Activated CD4-positive, alpha-beta T cell treated with anti-CD3 and anti-CD28 coated beads for 36 hours (primary cell): ENCODE measurements at regions not wholly inside any gene's neighbourhood (a gene's known extent, or its start where the extent isn't known, plus 50 kb on each side); places are given as distances from the start of the nearest gene placed in this dataset.

ENCODE experiments used
- ATAC-seq: fragments of 200-7000 bp; cut with Tn5 transposase; one replicate; pipeline ENCODE4 v1.10.0; 2021; ENCODE audit warnings: mild to moderate bottlenecking, moderate library complexity
- CTCF ChIA-PET: fragments of 350-600 bp; sonication (Branson Sonifier 250); formaldehyde crosslinking; loops from one replicate; lab custom pipeline; 2021; ENCODE audit warnings: antibody characterized with exemption; lab: Charles Lee
- POLR2A ChIA-PET: fragments of 350-600 bp; sonication (Branson Sonifier 250); formaldehyde crosslinking; loops from one replicate; lab custom pipeline; 2021; ENCODE audit warnings: antibody characterized with exemption, inconsistent platforms; lab: Charles Lee
- DNase-seq: peaks from one replicate; pipeline ENCODE4 v3.0.0-alpha.2; 2020
- H3K27ac Mint-ChIP-seq: one replicate; pipeline ENCODE4 v1.8.0; 2021; ENCODE audit warnings: mixed read lengths
- H3K27me3 Mint-ChIP-seq: one replicate; pipeline ENCODE4 v1.8.0; 2021; ENCODE audit warnings: mixed read lengths
- H3K36me3 Mint-ChIP-seq: one replicate; pipeline ENCODE4 v1.8.0; 2021; ENCODE audit warnings: low read depth, mixed read lengths
- H3K4me1 Mint-ChIP-seq: one replicate; pipeline ENCODE4 v1.8.0; 2021; ENCODE audit warnings: mixed read lengths
- H3K4me3 Mint-ChIP-seq: one replicate; pipeline ENCODE4 v1.8.0; 2021; ENCODE audit warnings: mild to moderate bottlenecking, moderate library complexity, mixed read lengths
- H3K9me3 Mint-ChIP-seq: one replicate; pipeline ENCODE4 v1.8.0; 2021; ENCODE audit warnings: low read depth, mixed read lengths
- intact Hi-C, 2 experiments: fragments of 100-400 bp; cut with DNase I in 1 of 2; cut with micrococcal nuclease in 1 of 2; formaldehyde crosslinking; loops; one replicate each; pipeline versions ENCODE4 v1.14.2 to v1.15.1; 2022 to 2024; cut with DNase I, micrococcal nuclease

- no peaks in the 10 kb centered on the region for H3K9me3 Mint-ChIP-seq
- H3K27ac Mint-ChIP-seq = no peak overlapping the region
- no peak overlapping the region for H3K4me3 Mint-ChIP-seq
- DNase-seq (no peak), ATAC-seq (no peak)
- H3K4me1 Mint-ChIP-seq = peaks cover 12% of the 10 kb centered on the region
- POLR2A ChIA-PET = no interaction called here
- intact Hi-C loops = no loop called here
- H3K27me3 Mint-ChIP-seq = peaks cover 1% of the 10 kb centered on the region
- CTCF ChIA-PET = interaction anchor here (0.7 to 1.6 kb wide), 3 partner anchors 10 to 48 kb away, joined by 3 to 5 read pairs (median 4); no protein-coding TSS in a partner anchor
- H3K36me3 Mint-ChIP-seq = no peaks in the 10 kb centered on the region
Observed at GRCh38 chr11:45724153-45724552, 58.7 kb upstream of the CHST1 start.

GRCh38 chr11:45723397-45723796 lies 58.0 kb upstream of the CHST1 start:
- peaks cover 12% of the 10 kb centered on the region for H3K4me1 Mint-ChIP-seq
- no peak for ATAC-seq
- intact Hi-C loops = no loop called here
- DNase-seq = no peak
- no peaks in the 10 kb centered on the region for H3K9me3 Mint-ChIP-seq
- H3K27me3 Mint-ChIP-seq = peaks cover 1% of the 10 kb centered on the region
- no peak overlapping the region for H3K4me3 Mint-ChIP-seq
- POLR2A ChIA-PET = no interaction called here
- no peaks in the 10 kb centered on the region for H3K36me3 Mint-ChIP-seq
- H3K27ac Mint-ChIP-seq = no peak overlapping the region
- CTCF ChIA-PET = interaction anchor here (0.7 to 1.6 kb wide), 2 partner anchors 10 to 48 kb away, joined by 4 to 5 read pairs; no protein-coding TSS in a partner anchor

GRCh38 chr11:45722144-45722543 lies 56.7 kb upstream of the CHST1 start:
- DNase-seq (no peak), ATAC-seq (no peak)
- intact Hi-C loops = no loop called here
- H3K9me3 Mint-ChIP-seq = no peaks in the 10 kb centered on the region
- ChIA-PET CTCF (no interaction called here), POLR2A (no interaction called here)
- H3K36me3 Mint-ChIP-seq = no peaks in the 10 kb centered on the region
- H3K4me3 Mint-ChIP-seq = no peak overlapping the region
- no peak overlapping the region for H3K27ac Mint-ChIP-seq
- peaks cover 12% of the 10 kb centered on the region for H3K4me1 Mint-ChIP-seq
- peaks cover 1% of the 10 kb centered on the region for H3K27me3 Mint-ChIP-seq

GRCh38 chr11:45717526-45717925 lies 52.1 kb upstream of the CHST1 start:
- Mint-ChIP-seq H3K27me3 (peaks cover 7% of the 10 kb centered on the region), H3K27ac (no peak overlapping the region), H3K9me3 (no peaks in the 10 kb centered on the region), H3K4me3 (no peak overlapping the region), H3K36me3 (no peaks in the 10 kb centered on the region), H3K4me1 (no peaks in the 10 kb centered on the region)
- ChIA-PET POLR2A (no interaction called here), CTCF (no interaction called here)
- DNase-seq = no peak
- intact Hi-C loops = no loop called here
- ATAC-seq = no peak

GRCh38 chr11:45715418-45715817 lies 50.0 kb upstream of the CHST1 start:
- H3K27ac Mint-ChIP-seq = no peak overlapping the region
- CTCF ChIA-PET = interaction anchor here (1.2 kb wide), 1 partner anchor 58 kb away, joined by 3 read pairs; no protein-coding TSS in a partner anchor
- DNase-seq (no peak), ATAC-seq (no peak)
- POLR2A ChIA-PET = no interaction called here
- H3K36me3 Mint-ChIP-seq = no peaks in the 10 kb centered on the region
- H3K4me1 Mint-ChIP-seq = no peaks in the 10 kb centered on the region
- intact Hi-C loops = no loop called here
- H3K27me3 Mint-ChIP-seq = peaks cover 12% of the 10 kb centered on the region
- H3K9me3 Mint-ChIP-seq = no peaks in the 10 kb centered on the region
- H3K4me3 Mint-ChIP-seq = no peak overlapping the region
